CD14-positive monocyte (primary cell): ENCODE measurements at regions not wholly inside any gene's neighbourhood (a gene's known extent, or its start where the extent isn't known, plus 50 kb on each side); places are given as distances from the start of the nearest gene placed in this dataset.

Experiments used
- DNase-seq, 3 donors: peaks; one replicate each; pipeline ENCODE4 v3.0.0-alpha.2; 2011 to 2022
- H2AFZ ChIP-seq: 2 replicates; pipeline ENCODE4 v1.6.0; 2012; ENCODE audit warnings: mild to moderate bottlenecking, low read depth, low read length, inconsistent platforms; ENCODE audit not compliant: insufficient read depth, poor library complexity, severe bottlenecking
- H3K27ac ChIP-seq, 2 donors: 1 replicate in 1 of 2; 2 replicates in 1 of 2; pipeline ENCODE4 v1.5.1; 2012 to 2013; ENCODE audit warnings: low read length in 2 of 2, control low read depth in 1 of 2, inconsistent platforms in 1 of 2, low read depth in 1 of 2, mild to moderate bottlenecking in 1 of 2
- H3K27me3 ChIP-seq, 2 donors: one replicate each; pipeline versions ENCODE4 v1.6.0 to v1.6.1; 2011 to 2013; ENCODE audit warnings: low read length in 2 of 2; ENCODE audit not compliant: control insufficient read depth in 2 of 2, insufficient read depth in 2 of 2
- H3K36me3 ChIP-seq, 2 donors: replicated peaks in 1 of 2; 1 replicate in 1 of 2; 2 replicates in 1 of 2; pipeline versions ENCODE4 v1.5.1 to v1.6.1; 2012 to 2013; ENCODE audit warnings: low read length in 2 of 2, control low read depth in 1 of 2, inconsistent platforms in 1 of 2, mild to moderate bottlenecking in 1 of 2; ENCODE audit not compliant: insufficient read depth in 2 of 2, control insufficient read depth in 1 of 2
- H3K4me1 ChIP-seq, 2 donors: 1 replicate in 1 of 2; 2 replicates in 1 of 2; pipeline versions ENCODE4 v1.5.1 to v1.6.1; 2012 to 2013; ENCODE audit warnings: low read length in 2 of 2, control low read depth in 1 of 2, inconsistent platforms in 1 of 2, mild to moderate bottlenecking in 1 of 2, moderate library complexity in 1 of 2; ENCODE audit not compliant: insufficient read depth in 2 of 2, control insufficient read depth in 1 of 2
- H3K4me2 ChIP-seq: replicated peaks from 2 replicates; pipeline ENCODE3; 2012; ENCODE audit warnings: low read length, moderate library complexity, mild to moderate bottlenecking; ENCODE audit not compliant: poor library complexity, severe bottlenecking; ENCODE audit errors: extremely low read depth
- H3K4me3 ChIP-seq, 3 experiments: fragments of 200-600 bp in 1 of 3; sonication (generic) in 1 of 3; replicated peaks in 1 of 3; 1 replicate in 2 of 3; 2 replicates in 1 of 3; pipeline ENCODE4 v1.5.1; 2011 to 2013; ENCODE audit warnings: low read length in 3 of 3, mild to moderate bottlenecking in 3 of 3, control low read depth in 2 of 3, low read depth in 2 of 3, inconsistent platforms in 1 of 3, moderate library complexity in 1 of 3
- H3K79me2 ChIP-seq: 2 replicates; pipeline ENCODE4 v1.6.0; 2012; ENCODE audit warnings: mild to moderate bottlenecking, control low read depth, inconsistent platforms, low read length, moderate library complexity; ENCODE audit not compliant: insufficient read depth
- H3K9ac ChIP-seq: 2 replicates; pipeline ENCODE4 v1.6.0; 2017; ENCODE audit warnings: low read length, mild to moderate bottlenecking; ENCODE audit not compliant: insufficient read depth, poor library complexity, severe bottlenecking
- H3K9me3 ChIP-seq, 2 donors: replicated peaks in 1 of 2; 1 replicate in 1 of 2; 2 replicates in 1 of 2; pipeline versions ENCODE4 v1.5.1 to v1.6.1; 2012 to 2013; ENCODE audit warnings: low read length in 2 of 2, control low read depth in 1 of 2; ENCODE audit not compliant: control insufficient read depth in 1 of 2, insufficient read depth in 1 of 2
- H4K20me1 ChIP-seq: 2 replicates; pipeline ENCODE4 v1.6.0; 2012; ENCODE audit warnings: mild to moderate bottlenecking, low read length, control low read depth, moderate library complexity; ENCODE audit not compliant: insufficient read depth
- H3K27ac Mint-ChIP-seq, 7 donors: one replicate each; pipeline ENCODE4 v1.8.0; 2020; ENCODE audit warnings: mild to moderate bottlenecking in 7 of 7, mixed read lengths in 7 of 7, moderate library complexity in 6 of 7, inconsistent platforms in 2 of 7
- H3K27me3 Mint-ChIP-seq, 3 donors: one replicate each; pipeline ENCODE4 v1.8.0; 2021 to 2022; ENCODE audit warnings: low read depth in 3 of 3, mild to moderate bottlenecking in 3 of 3, mixed read lengths in 3 of 3, moderate library complexity in 3 of 3, inconsistent platforms in 1 of 3
- H3K36me3 Mint-ChIP-seq, 2 donors: one replicate each; pipeline ENCODE4 v1.8.0; 2020; ENCODE audit warnings: mixed read lengths in 2 of 2, inconsistent platforms in 1 of 2, mild to moderate bottlenecking in 1 of 2
- H3K4me1 Mint-ChIP-seq: one replicate; pipeline ENCODE4 v1.8.0; 2020; ENCODE audit warnings: mild to moderate bottlenecking, mixed read lengths
- H3K4me3 Mint-ChIP-seq, 2 donors: one replicate each; pipeline ENCODE4 v1.8.0; 2020; ENCODE audit warnings: mild to moderate bottlenecking in 2 of 2, mixed read lengths in 2 of 2, moderate library complexity in 1 of 2
- H3K9me3 Mint-ChIP-seq, 7 donors: one replicate each; pipeline ENCODE4 v1.8.0; 2020 to 2022; ENCODE audit warnings: mixed read lengths in 7 of 7, mild to moderate bottlenecking in 6 of 7, moderate library complexity in 6 of 7, inconsistent platforms in 2 of 7
- CTCF ChIP-seq: fragments of 200-600 bp; IDR thresholded peaks from one replicate; pipeline ENCODE4 v1.8.0; 2022; ENCODE audit warnings: antibody characterized with exemption, mild to moderate bottlenecking
- WGBS: methylation state at CpG from one replicate; pipeline ENCODE4 v1.1.5; 2013; ENCODE audit warnings: missing lambda C conversion rate; ENCODE audit not compliant: insufficient coverage; 5-methylcytosine and 5-hydroxymethylcytosine counted together
- intact Hi-C, 2 donors: fragments of 100-400 bp; cut with micrococcal nuclease; formaldehyde crosslinking; loops; one replicate each; pipeline versions ENCODE4 v1.15.0 to v1.15.1; 2023

- H3K4me3 ChIP-seq = no peak overlapping the region
- no CpG with 5 or more reads among the region's 1 CpG for WGBS
- no peaks in the 10 kb centered on the region for H3K36me3 ChIP-seq
- H3K27me3 Mint-ChIP-seq = no peaks in the 10 kb centered on the region
- no peak for DNase-seq
- H3K36me3 Mint-ChIP-seq = no peaks in the 10 kb centered on the region
- peak overlapping the region in 6 of 7 donors; percentile 33 to 81 (median 75) for H3K27ac Mint-ChIP-seq
- H3K4me1 ChIP-seq = peaks cover 20 to 25% of the 10 kb centered on the region in 2 donors
- H3K4me2 ChIP-seq = no peak overlapping the region
- peaks cover 15% of the 10 kb centered on the region for H3K4me1 Mint-ChIP-seq
- H4K20me1 ChIP-seq = no peaks in the 10 kb centered on the region
- no peak for TF ChIP-seq CTCF
- H3K4me3 Mint-ChIP-seq = no peak overlapping the region
- no peaks in the 10 kb centered on the region for H3K9me3 ChIP-seq
- H3K79me2 ChIP-seq = no peaks in the 10 kb centered on the region
- H3K9ac ChIP-seq = no peak overlapping the region
- H2AFZ ChIP-seq = no peak overlapping the region
- H3K27ac ChIP-seq = peak overlapping the region; percentile 71 to 75
- H3K9me3 Mint-ChIP-seq = peaks cover 0 to 4% (median 2%) of the 10 kb centered on the region in 7 donors
- H3K27me3 ChIP-seq = no peaks in the 10 kb centered on the region
- intact Hi-C loops = no loop called here
Measured at GRCh38 chr12:33587354-33587753, 147.7 kb upstream of the SYT10 start.

- Mint-ChIP-seq H3K27me3 (no peaks in the 10 kb centered on the region), H3K4me1 (peaks cover 15% of the 10 kb centered on the region), H3K4me3 (peak overlapping the region in 1 of 2 donors; percentile 27), H3K9me3 (peaks cover 0 to 4% (median 2%) of the 10 kb centered on the region in 7 donors), H3K27ac (peak overlapping the region; percentile 87 to 97 (median 93)), H3K36me3 (no peaks in the 10 kb centered on the region)
- H3K9ac ChIP-seq = no peak overlapping the region
- H3K27me3 ChIP-seq = no peaks in the 10 kb centered on the region
- H3K4me2 ChIP-seq = peak overlapping the region; percentile 10
- no peaks in the 10 kb centered on the region for H4K20me1 ChIP-seq
- TF ChIP-seq CTCF = no peak
- H3K4me3 ChIP-seq = peak overlapping the region in 1 of 3 experiments; percentile 11
- H3K79me2 ChIP-seq = no peaks in the 10 kb centered on the region
- no peak overlapping the region for H2AFZ ChIP-seq
- peaks cover 20 to 25% of the 10 kb centered on the region in 2 donors for H3K4me1 ChIP-seq
- WGBS = 39% methylated on average over 2 of the region's 8 CpGs
- intact Hi-C loops = no loop called here
- peak overlapping the region; percentile 71 to 75 for H3K27ac ChIP-seq
- peak; percentile 72 to 84 (median 78) for DNase-seq
- no peaks in the 10 kb centered on the region for H3K36me3 ChIP-seq
- no peaks in the 10 kb centered on the region for H3K9me3 ChIP-seq
Measured at GRCh38 chr12:33587784-33588712, 148.4 kb upstream of the SYT10 start.
